SU-DHL-6 (cell line): ENCODE measurements at regions not wholly inside any gene's neighbourhood (a gene's known extent, or its start where the extent isn't known, plus 50 kb on each side); places are given as distances from the start of the nearest gene placed in this dataset.
"Not testable (repeated sequence)": the region's sequence is repeated elsewhere in the genome, so short reads cannot be mapped to it uniquely, and the experiment has no call there.

Source experiments
- H2AFZ ChIP-seq: fragments of 200-600 bp; sonication (generic); 2 replicates; pipeline ENCODE4 v1.6.1; 2014; ENCODE audit warnings: low read depth, mild to moderate bottlenecking, moderate library complexity, mixed read lengths, antibody characterized with exemption, low read length; ENCODE audit not compliant: severe bottlenecking
- H3F3A ChIP-seq: fragments of 200-600 bp; shearing (Covaris generic); 2 replicates; pipeline ENCODE4 v1.6.0; 2016; ENCODE audit warnings: antibody characterized with exemption, mild to moderate bottlenecking; ENCODE audit not compliant: insufficient read depth
- H3K27ac ChIP-seq: fragments of 200-600 bp; sonication (generic); 2 replicates; pipeline ENCODE4 v1.5.1; 2016; ENCODE audit warnings: low read depth, mild to moderate bottlenecking, low read length, moderate library complexity, mixed read lengths
- H3K27me3 ChIP-seq: fragments of 200-600 bp; sonication (generic), shearing (Covaris generic); 2 replicates; pipeline ENCODE4 v1.6.0; 2014; ENCODE audit warnings: mild to moderate bottlenecking, low read length
- H3K36me3 ChIP-seq: fragments of 200-600 bp; sonication (generic); 2 replicates; pipeline ENCODE4 v1.6.1; 2014; ENCODE audit warnings: mild to moderate bottlenecking, low read length, mixed read lengths
- H3K4me2 ChIP-seq: fragments of 300-600, 200-600 bp; shearing (Covaris generic), sonication (generic); 2 replicates; pipeline ENCODE4 v1.6.0; 2014; ENCODE audit warnings: low read length, low read depth, mild to moderate bottlenecking; ENCODE audit not compliant: poor library complexity, severe bottlenecking
- H3K4me3 ChIP-seq: fragments of 200-600 bp; sonication (generic); 2 replicates; pipeline ENCODE4 v1.5.1; 2014; ENCODE audit warnings: antibody characterized with exemption, low read length, mild to moderate bottlenecking, mixed read lengths; ENCODE audit not compliant: insufficient read depth, poor library complexity, severe bottlenecking
- H3K79me2 ChIP-seq: fragments of 200-600 bp; sonication (generic); 2 replicates; pipeline ENCODE4 v1.6.1; 2014; ENCODE audit warnings: mild to moderate bottlenecking, low read length, moderate library complexity; ENCODE audit not compliant: insufficient read depth
- H3K9ac ChIP-seq: fragments of 200-600 bp; sonication (generic); 2 replicates; pipeline ENCODE4 v1.7.0; 2014; ENCODE audit warnings: mild to moderate bottlenecking, low read length
- H3K9me2 ChIP-seq: fragments of 200-600 bp; sonication (generic); replicated peaks from 2 replicates; pipeline ENCODE4 v1.6.1; 2014; ENCODE audit warnings: low read length; ENCODE audit not compliant: insufficient read depth
- H3K9me3 ChIP-seq: fragments of 200-600 bp; sonication (generic); 2 replicates; pipeline ENCODE4 v1.6.1; 2014; ENCODE audit warnings: low read length, mixed read lengths; ENCODE audit not compliant: insufficient read depth
- H4K20me1 ChIP-seq: fragments of 200-600 bp; sonication (generic); 2 replicates; pipeline ENCODE4 v1.6.1; 2014; ENCODE audit warnings: low read depth, mild to moderate bottlenecking, antibody characterized with exemption, low read length, moderate library complexity, mixed read lengths
- EZH2phosphoT487 ChIP-seq: fragments of 200-600 bp; sonication (generic), shearing (Covaris generic); conservative IDR thresholded peaks from 2 replicates; pipeline ENCODE4 v1.6.1; 2018; ENCODE audit warnings: mild to moderate bottlenecking, antibody characterized with exemption, low read length, moderate library complexity, mixed read lengths
- TF ChIP-seq, protein P1 (sequence below): fragments of 200-600 bp; sonication (generic); IDR thresholded peaks from one replicate; pipeline ENCODE4 v1.5.1; 2017; ENCODE audit warnings: antibody characterized with exemption, mild to moderate bottlenecking, low read length, moderate library complexity; ENCODE audit not compliant: insufficient read depth, poor library complexity, severe bottlenecking

DNA sequence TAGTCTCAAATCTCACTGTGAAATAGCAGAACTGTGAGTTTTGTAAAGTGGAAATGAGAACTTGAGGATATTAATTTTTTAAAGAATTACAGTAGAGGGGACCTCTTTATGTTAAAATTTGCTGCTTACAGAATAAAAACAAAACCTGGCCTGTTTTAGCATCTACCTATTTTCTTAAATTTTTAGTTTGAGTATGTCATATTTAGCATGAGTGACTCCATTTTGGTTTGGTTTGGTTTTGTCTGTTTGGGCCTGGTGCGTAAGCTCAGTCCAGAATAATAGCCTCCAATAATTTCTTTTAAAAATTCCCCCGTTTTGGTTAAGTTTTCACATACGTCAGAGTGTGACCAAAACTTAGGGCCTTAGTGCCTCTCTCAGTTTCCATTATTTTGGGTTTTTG is 152.0 kb upstream of the ZNF92 start:
- H3K9ac ChIP-seq, result no peak overlapping the region
- H2AFZ ChIP-seq, result no peak overlapping the region
- H3F3A ChIP-seq, result no peaks in the 10 kb centered on the region
- no peak for TF ChIP-seq EZH2phosphoT487
- TF ChIP-seq, protein P1, sequence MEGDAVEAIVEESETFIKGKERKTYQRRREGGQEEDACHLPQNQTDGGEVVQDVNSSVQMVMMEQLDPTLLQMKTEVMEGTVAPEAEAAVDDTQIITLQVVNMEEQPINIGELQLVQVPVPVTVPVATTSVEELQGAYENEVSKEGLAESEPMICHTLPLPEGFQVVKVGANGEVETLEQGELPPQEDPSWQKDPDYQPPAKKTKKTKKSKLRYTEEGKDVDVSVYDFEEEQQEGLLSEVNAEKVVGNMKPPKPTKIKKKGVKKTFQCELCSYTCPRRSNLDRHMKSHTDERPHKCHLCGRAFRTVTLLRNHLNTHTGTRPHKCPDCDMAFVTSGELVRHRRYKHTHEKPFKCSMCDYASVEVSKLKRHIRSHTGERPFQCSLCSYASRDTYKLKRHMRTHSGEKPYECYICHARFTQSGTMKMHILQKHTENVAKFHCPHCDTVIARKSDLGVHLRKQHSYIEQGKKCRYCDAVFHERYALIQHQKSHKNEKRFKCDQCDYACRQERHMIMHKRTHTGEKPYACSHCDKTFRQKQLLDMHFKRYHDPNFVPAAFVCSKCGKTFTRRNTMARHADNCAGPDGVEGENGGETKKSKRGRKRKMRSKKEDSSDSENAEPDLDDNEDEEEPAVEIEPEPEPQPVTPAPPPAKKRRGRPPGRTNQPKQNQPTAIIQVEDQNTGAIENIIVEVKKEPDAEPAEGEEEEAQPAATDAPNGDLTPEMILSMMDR, result no peak
- no peaks in the 10 kb centered on the region for H3K27me3 ChIP-seq
- no peak overlapping the region for H3K27ac ChIP-seq
- no peaks in the 10 kb centered on the region for H4K20me1 ChIP-seq
- H3K4me2 ChIP-seq, result no peak overlapping the region
- H3K36me3 ChIP-seq, result no peaks in the 10 kb centered on the region
- H3K9me2 ChIP-seq, result no peaks in the 10 kb centered on the region
- H3K79me2 ChIP-seq, result no peaks in the 10 kb centered on the region
- no peak overlapping the region for H3K4me3 ChIP-seq
- no peaks in the 10 kb centered on the region for H3K9me3 ChIP-seq

DNA sequence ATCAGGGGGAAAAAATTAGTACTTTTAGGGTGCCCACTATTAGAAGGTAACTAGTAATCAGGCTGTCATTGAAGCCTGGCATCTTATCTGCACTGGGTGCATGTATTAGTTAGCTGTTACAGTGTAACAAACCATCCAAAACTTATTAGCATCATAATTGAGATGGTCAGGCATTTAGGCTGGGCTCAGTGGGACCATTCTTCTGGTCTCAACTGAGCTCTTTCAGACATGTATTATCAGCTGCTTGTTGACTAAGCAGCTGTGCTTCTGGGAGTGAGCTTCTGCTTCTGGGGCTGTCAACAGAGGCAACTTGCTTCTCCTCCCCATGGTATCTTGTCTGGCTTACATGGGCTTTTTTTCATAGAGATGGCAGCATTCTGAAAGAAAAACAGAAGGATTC is 154.0 kb upstream of the ZNF92 start:
- no peak for TF ChIP-seq EZH2phosphoT487
- TF ChIP-seq, protein P1, result no peak
- Histone ChIP-seq H3K9ac (no peak overlapping the region), H3K9me2 (no peaks in the 10 kb centered on the region), H2AFZ (no peak overlapping the region), H3K27ac (no peak overlapping the region), H3K27me3 (no peaks in the 10 kb centered on the region), H4K20me1 (no peaks in the 10 kb centered on the region), H3K79me2 (no peaks in the 10 kb centered on the region), H3K4me3 (no peak overlapping the region), H3F3A (no peaks in the 10 kb centered on the region), H3K4me2 (no peak overlapping the region), H3K36me3 (no peaks in the 10 kb centered on the region), H3K9me3 (no peaks in the 10 kb centered on the region)

DNA sequence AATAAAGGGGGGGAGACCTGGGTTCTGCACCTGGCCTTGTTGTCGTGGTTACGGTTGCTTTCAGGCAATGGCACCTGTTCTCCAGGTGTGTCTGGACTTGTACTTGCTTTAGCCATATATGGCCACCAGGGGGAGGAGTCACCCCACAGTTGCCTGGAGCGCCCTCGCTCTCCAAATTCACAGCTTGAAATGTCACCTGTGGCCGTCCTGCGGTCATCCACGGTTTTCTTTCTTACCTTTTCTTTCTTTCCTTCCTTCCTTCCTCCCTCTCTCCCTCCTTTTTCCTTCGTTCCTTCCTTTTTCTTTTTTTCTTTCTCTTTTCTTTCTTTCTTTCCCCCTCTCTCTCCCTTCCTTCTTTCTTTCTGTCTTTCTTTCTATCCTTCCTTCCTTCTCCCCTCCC is 157.2 kb upstream of the ZNF92 start:
- no peaks in the 10 kb centered on the region for H3K9me2 ChIP-seq
- H3K36me3 ChIP-seq, result no peaks in the 10 kb centered on the region
- TF ChIP-seq, protein P1, result peak; percentile 81
- no peak for TF ChIP-seq EZH2phosphoT487
- H3K9me3 ChIP-seq, result no peaks in the 10 kb centered on the region
- H3K4me3 ChIP-seq, result no peak overlapping the region
- H3K9ac ChIP-seq, result no peak overlapping the region
- no peaks in the 10 kb centered on the region for H4K20me1 ChIP-seq
- no peaks in the 10 kb centered on the region for H3K27me3 ChIP-seq
- peak overlapping the region; percentile 13 for H3K4me2 ChIP-seq
- no peak overlapping the region for H2AFZ ChIP-seq
- no peak overlapping the region for H3K27ac ChIP-seq
- H3F3A ChIP-seq, result no peaks in the 10 kb centered on the region
- H3K79me2 ChIP-seq, result no peaks in the 10 kb centered on the region

DNA sequence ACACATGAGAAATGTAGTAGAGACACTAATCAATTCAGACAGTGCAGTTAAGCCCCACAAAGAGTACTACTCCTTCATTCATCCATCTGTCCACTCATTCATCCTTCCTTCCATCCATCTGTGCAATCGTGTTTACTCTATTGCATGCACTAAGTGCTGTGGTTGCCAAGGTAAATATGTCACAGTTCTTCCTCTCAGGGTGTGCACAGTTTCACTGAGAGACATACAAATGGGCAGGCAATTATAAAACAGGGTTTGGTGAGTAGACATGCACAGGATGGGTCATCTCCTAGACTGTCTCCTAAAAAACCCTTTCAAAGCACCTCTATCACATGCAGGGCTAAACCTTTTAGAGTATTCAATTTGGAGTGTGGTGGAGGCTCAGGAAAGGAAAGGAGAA is 160.4 kb upstream of the ZNF92 start:
- H3K9ac ChIP-seq, H3K27ac ChIP-seq, H3K9me2 ChIP-seq, H3K9me3 ChIP-seq, H2AFZ ChIP-seq, H3K4me3 ChIP-seq, H3F3A ChIP-seq, H4K20me1 ChIP-seq, H3K79me2 ChIP-seq, H3K36me3 ChIP-seq, H3K4me2 ChIP-seq, H3K27me3 ChIP-seq: not testable (repeated sequence)

DNA sequence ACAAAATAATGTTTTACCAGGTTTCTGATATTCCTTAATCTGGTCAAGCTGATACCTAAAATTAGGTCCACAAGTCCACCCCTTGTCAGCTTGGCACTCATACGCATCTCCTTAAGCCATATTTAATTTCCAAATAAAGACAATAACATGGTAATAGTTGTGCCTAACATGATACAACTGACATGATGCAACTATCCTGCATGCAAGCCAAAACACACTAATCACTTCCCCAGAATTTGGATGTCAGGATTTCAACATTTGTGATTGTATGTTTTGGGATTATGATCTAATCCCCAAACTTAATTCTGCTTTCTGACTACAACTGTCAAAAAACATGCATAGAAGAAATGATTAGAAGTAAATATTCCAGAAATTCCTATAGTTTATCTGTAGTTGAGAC is 174.4 kb upstream of the ZNF92 start:
- H3K36me3 ChIP-seq, H2AFZ ChIP-seq, H4K20me1 ChIP-seq, H3F3A ChIP-seq, H3K4me3 ChIP-seq, H3K9me3 ChIP-seq, H3K27ac ChIP-seq, H3K9me2 ChIP-seq, H3K9ac ChIP-seq, H3K79me2 ChIP-seq, H3K4me2 ChIP-seq, H3K27me3 ChIP-seq: not testable (repeated sequence)

DNA sequence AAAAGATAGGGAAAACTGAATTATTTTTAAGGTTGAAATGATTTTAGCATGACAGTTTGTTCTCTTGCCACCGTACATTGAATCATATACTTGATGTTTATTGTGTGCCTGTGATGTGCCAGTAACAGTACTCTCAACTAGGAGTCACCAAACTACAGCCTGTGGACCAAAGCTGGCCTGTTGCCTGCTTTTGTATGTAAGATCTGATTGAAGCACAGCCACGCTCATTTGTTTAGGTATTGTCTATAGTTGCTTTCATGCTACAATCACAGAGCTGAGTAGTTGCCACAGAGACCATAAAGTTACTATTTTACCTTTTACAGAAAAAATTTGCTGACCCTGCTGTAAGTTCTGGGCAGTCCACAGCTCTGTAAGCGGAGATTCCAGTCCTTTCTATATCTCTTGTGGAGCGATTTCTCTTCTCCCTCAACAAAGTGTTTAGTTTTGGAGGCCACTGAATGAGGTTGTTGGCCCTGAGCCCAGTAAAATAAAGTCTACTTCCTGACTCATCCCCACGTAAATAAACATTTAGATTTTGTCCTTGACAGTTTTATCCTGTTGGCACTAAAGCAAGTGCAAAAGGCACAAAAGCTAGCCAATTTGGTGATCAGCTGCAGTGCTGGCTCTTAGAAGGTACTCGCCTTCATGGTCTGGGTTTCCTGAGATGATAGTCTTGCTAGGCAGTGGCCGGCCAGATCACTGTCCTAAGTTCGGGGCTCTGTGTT is 180.2 kb upstream of the ZNF92 start:
- not testable (repeated sequence) for H3K27ac ChIP-seq, H3K4me2 ChIP-seq, H3F3A ChIP-seq, H3K9me2 ChIP-seq, H2AFZ ChIP-seq, H3K36me3 ChIP-seq, H3K27me3 ChIP-seq, H3K4me3 ChIP-seq, H3K79me2 ChIP-seq, H3K9me3 ChIP-seq, H4K20me1 ChIP-seq, H3K9ac ChIP-seq
